ENCODE measurements at regions not wholly inside any gene's neighbourhood (a gene's known extent, or its start where the extent isn't known, plus 50 kb on each side); places are given as distances from the start of the nearest gene placed in this dataset.

DNA sequence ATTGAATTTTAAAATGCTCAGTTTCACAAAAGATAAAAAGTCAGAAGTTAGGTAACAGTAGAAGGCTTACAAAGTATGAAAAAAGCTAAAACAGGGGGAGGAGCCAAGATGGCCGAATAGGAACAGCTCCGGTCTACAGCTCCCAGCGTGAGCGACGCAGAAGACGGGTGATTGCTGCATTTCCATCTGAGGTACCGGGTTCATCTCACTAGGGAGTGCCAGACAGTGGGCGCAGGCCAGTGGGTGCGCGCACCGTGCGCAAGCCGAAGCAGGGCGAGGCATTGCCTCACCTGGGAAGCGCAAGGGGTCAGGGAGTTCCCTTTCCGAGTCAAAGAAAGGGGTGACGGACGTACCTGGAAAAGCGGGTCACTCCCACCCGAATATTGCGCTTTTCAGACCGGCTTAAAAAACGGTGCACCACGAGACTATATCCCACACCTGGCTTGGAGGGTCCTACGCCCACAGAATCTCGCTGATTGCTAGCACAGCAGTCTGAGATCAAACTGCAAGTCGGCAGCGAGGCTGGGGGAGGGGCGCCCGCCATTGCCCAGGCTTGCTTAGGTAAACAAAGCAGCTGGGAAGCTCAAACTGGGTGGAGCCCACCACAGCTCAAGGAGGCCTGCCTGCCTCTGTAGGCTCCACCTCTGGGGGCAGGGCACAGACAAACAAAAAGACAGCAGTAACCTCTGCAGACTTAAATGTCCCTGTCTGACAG lies 420.6 kb downstream of the ZFHX3 start (continued):
- TF ChIP-seq NRF1 (conservative IDR thresholded peaks at IDR 0.05 in 1 of 2, IDR thresholded peaks at IDR 0.05 in 1 of 2) (peak; percentile 70 to 73), POLR2G (IDR thresholded peaks at IDR 0.05; ENCODE audit: low read depth, low read length) (0 out of 2 replicates have a peak, but pooled peaks have one; percentile 32), BRD9 (IDR thresholded peaks at IDR 0.05; ENCODE audit: low read depth, partially characterized antibody) (peak; percentile 46)

- peak overlapping the region; percentile 64 for H3K4me2 ChIP-seq (ENCODE audit: insufficient read depth, low read length)
- no TSS peak for BruUV-seq (replicated peaks)
These were observed 421.3 kb downstream of the ZFHX3 start for GRCh38 chr16:72626623-72627022.

More at GRCh38 chr16:72626623-72627022, 421.3 kb downstream of the ZFHX3 start:
- Histone ChIP-seq H2AFZ (ENCODE audit: low read depth, low read length) (peak overlapping the region; percentile 83), H3K9me1 (ENCODE audit: control insufficient read depth, insufficient read depth, low read length) (no peaks in the 10 kb centered on the region), H3K4me3 (peak overlapping the region; percentile 42), H3K27ac (ENCODE audit: extremely low read depth, low read depth, low read length) (peak overlapping the region; percentile 68; the same call in 1 of the 3 replicates), H3K9me3 (replicated peaks; ENCODE audit: control insufficient read depth, insufficient read depth, low read depth, low read length) (no peaks in the 10 kb centered on the region), H3K4me1 (replicated peaks in 1 of 2; ENCODE audit: control insufficient read depth in 2 of 2, insufficient read depth in 2 of 2, low read length in 2 of 2) (peaks cover 0 to 6% of the 10 kb centered on the region in 2 experiments; a peak in 2 of 5 replicates), H4K20me1 (replicated peaks; ENCODE audit: control insufficient read depth, insufficient read depth, low read length) (no peaks in the 10 kb centered on the region), H3K36me3 (ENCODE audit: control insufficient read depth, insufficient read depth, low read length) (no peaks in the 10 kb centered on the region), H3K27me3 (ENCODE audit: control insufficient read depth in 2 of 2, insufficient read depth in 2 of 2, low read length in 2 of 2) (no peaks in the 10 kb centered on the region), H3K79me2 (ENCODE audit: control insufficient read depth, insufficient read depth, low read length) (peaks cover 21% of the 10 kb centered on the region), H3K9ac (ENCODE audit: insufficient read depth in 1 of 2, low read depth in 2 of 2, low read length in 2 of 2) (peak overlapping the region in 1 of 2 experiments; percentile 60; a peak in 2 of 4 replicates)
- in situ Hi-C loops (cut with MboI), result no loop called here
- CTCF ChIA-PET (ENCODE audit: low intra/inter-chr PET ratio), result no interaction called here
- DNase-seq (ENCODE audit: extremely low read depth in 1 of 4, low spot score in 3 of 4), result no peak
- ATAC-seq, result no peak
- intact Hi-C loops (cut with micrococcal nuclease), result no loop called here
- TF ChIP-seq, protein P1, sequence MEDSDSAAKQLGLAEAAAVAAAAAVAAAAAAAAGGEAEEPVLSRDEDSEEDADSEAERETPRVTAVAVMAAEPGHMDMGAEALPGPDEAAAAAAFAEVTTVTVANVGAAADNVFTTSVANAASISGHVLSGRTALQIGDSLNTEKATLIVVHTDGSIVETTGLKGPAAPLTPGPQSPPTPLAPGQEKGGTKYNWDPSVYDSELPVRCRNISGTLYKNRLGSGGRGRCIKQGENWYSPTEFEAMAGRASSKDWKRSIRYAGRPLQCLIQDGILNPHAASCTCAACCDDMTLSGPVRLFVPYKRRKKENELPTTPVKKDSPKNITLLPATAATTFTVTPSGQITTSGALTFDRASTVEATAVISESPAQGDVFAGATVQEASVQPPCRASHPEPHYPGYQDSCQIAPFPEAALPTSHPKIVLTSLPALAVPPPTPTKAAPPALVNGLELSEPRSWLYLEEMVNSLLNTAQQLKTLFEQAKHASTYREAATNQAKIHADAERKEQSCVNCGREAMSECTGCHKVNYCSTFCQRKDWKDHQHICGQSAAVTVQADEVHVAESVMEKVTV (CRISPR knock-in tag; IDR thresholded peaks at IDR 0.05), result no peak
- TF ChIP-seq POLR2H (tag; IDR thresholded peaks at IDR 0.05; ENCODE audit: low read depth) (0 out of 2 replicates have a peak, but pooled peaks have one; percentile 15), TAF1 (IDR thresholded peaks at IDR 0.05; ENCODE audit: control insufficient read depth, extremely low read depth, insufficient read depth, low read length, severe bottlenecking) (no peak)
- TF ChIP-seq, protein P2, sequence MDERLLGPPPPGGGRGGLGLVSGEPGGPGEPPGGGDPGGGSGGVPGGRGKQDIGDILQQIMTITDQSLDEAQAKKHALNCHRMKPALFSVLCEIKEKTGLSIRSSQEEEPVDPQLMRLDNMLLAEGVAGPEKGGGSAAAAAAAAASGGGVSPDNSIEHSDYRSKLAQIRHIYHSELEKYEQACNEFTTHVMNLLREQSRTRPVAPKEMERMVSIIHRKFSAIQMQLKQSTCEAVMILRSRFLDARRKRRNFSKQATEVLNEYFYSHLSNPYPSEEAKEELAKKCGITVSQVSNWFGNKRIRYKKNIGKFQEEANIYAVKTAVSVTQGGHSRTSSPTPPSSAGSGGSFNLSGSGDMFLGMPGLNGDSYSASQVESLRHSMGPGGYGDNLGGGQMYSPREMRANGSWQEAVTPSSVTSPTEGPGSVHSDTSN (CRISPR knock-in tag; IDR thresholded peaks at IDR 0.05; ENCODE audit: low read depth), result no peak
- TF ChIP-seq, protein P2 (tag; conservative IDR thresholded peaks at IDR 0.05; ENCODE audit: low read depth), result peak; percentile 50; the same call in 1 of the 2 replicates
- FAIRE-seq, result no peak
- POLR2A ChIA-PET, result no interaction called here

Data from K562 (cell line).